ENCODE measurements at regions not wholly inside any gene's neighbourhood (a gene's known extent, or its start where the extent isn't known, plus 50 kb on each side); places are given as distances from the start of the nearest gene placed in this dataset.
A peak's percentile ranks its signal among the peaks of the same experiment; 100 is the strongest.

GRCh38 chr6:2545383-2546038 lies 205.2 kb downstream of the MYLK4 start:
- Mint-ChIP-seq H3K27ac (no peak overlapping the region), H3K4me1 (ENCODE audit: low read depth) (peaks cover 39% of the 10 kb centered on the region), H3K4me3 (no peak overlapping the region), H3K27me3 (ENCODE audit: insufficient read depth) (peaks cover 65% of the 10 kb centered on the region), H3K36me3 (ENCODE audit: low read depth) (peaks cover 10% of the 10 kb centered on the region), H3K9me3 (no peaks in the 10 kb centered on the region)
- intact Hi-C loops (cut with micrococcal nuclease) = no loop called here
- DNase-seq (ENCODE audit: low spot score) = no peak

DNA sequence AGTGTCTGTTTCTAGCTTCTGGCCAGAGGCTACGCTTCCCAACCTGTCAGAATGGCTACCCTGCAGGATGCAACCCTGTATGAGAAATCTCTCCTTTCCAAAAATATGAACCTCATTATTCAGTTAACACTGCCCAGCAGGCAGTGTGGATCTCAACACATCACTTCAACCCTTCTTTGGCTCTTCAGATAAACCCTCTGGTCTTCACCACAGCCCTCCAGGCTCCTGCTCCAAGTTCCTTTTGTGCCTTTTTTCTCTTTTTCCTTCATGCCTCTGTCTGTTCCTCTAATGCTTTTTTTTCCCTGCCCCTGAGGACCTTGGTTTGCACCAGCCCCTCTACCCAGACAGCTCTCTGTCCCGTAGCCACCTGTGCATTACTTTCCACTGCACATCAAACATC lies 207.4 kb downstream of the MYLK4 start:
- peaks cover 11% of the 10 kb centered on the region for H3K36me3 Mint-ChIP-seq (ENCODE audit: low read depth)
- peak overlapping the region; percentile 41 for H3K4me3 Mint-ChIP-seq
- intact Hi-C loops (cut with micrococcal nuclease) = loop anchor here (1.0 to 5.0 kb wide), 7 partner anchors 20 to 1861 kb away; partner anchors contain the start of gene WRNIP1
- H3K27ac Mint-ChIP-seq = peak overlapping the region; percentile 74
- DNase-seq (ENCODE audit: low spot score) = no peak
- peaks cover 39% of the 10 kb centered on the region for H3K4me1 Mint-ChIP-seq (ENCODE audit: low read depth)
- peaks cover 66% of the 10 kb centered on the region for H3K27me3 Mint-ChIP-seq (ENCODE audit: insufficient read depth)
- H3K9me3 Mint-ChIP-seq = no peaks in the 10 kb centered on the region

DNA sequence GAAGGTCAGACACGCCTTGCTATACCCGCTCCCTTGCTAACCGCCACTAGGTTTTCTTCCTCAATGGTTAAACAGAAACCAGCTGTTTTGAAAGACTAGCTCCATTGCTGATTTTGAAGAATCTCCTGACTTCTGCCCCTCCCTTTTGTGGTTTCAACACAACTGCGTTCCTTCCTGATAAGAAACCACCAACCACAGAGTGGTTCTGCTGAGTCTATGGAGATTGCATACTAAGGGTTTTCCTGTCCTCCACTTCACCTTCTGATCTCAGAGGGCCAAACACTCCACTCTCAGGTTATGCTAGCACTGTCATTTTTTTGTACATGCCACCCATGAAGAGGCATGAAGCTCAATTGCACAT lies 207.9 kb downstream of the MYLK4 start:
- peaks cover 11% of the 10 kb centered on the region for H3K36me3 Mint-ChIP-seq (ENCODE audit: low read depth)
- DNase-seq (ENCODE audit: low spot score) = peak; percentile 78
- H3K27ac Mint-ChIP-seq = peak overlapping the region; percentile 74
- H3K9me3 Mint-ChIP-seq = no peaks in the 10 kb centered on the region
- peaks cover 39% of the 10 kb centered on the region for H3K4me1 Mint-ChIP-seq (ENCODE audit: low read depth)
- peak overlapping the region; percentile 41 for H3K4me3 Mint-ChIP-seq
- peaks cover 66% of the 10 kb centered on the region for H3K27me3 Mint-ChIP-seq (ENCODE audit: insufficient read depth)
- intact Hi-C loops (cut with micrococcal nuclease) = loop anchor here (1.0 to 5.0 kb wide), 7 partner anchors 20 to 1861 kb away; partner anchors contain the start of gene WRNIP1

DNA sequence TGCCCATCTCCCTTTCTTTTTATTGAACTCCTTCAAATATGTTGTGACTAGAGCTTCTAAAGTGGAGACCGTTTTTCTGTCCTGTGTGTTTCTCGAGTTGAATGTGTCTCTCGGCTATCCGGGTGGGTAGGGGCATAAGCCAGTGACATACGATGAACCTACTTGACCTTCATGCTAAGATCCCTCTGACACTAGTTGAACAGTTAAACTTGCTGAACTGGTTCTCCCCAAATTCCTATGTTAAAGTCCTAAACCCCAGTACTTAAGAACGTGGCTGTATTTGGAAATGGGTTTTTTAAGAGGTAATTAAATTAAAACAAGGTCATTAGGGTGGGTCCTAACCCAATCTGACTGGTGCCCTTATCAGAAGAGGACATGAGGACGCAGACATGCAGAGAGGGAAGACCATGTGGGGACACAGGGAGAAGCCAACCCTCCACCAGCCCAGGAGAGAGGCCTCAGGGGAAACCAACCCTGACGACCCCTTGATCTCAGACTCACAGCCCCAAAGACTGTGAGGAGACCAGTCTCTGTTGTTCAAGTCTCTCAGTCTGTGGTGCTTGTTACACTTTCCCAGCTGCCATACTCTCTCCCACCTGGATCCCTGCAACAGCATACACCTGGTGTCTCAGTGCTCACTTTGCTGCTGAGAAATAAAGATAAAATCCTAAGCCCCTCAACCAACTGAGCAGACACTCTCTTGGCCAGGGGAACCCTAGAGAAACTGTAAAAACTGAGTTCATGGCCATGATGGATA lies 208.4 kb downstream of the MYLK4 start:
- Mint-ChIP-seq H3K27ac (peak overlapping the region; percentile 74), H3K36me3 (ENCODE audit: low read depth) (peaks cover 11% of the 10 kb centered on the region), H3K27me3 (ENCODE audit: insufficient read depth) (peaks cover 66% of the 10 kb centered on the region), H3K4me1 (ENCODE audit: low read depth) (peaks cover 35% of the 10 kb centered on the region), H3K9me3 (no peaks in the 10 kb centered on the region), H3K4me3 (peak overlapping the region; percentile 41)
- no peak for DNase-seq (ENCODE audit: low spot score)
- intact Hi-C loops (cut with micrococcal nuclease) = loop anchor here (2.0 to 5.0 kb wide), 6 partner anchors 90 to 1860 kb away; partner anchors contain the start of gene WRNIP1

- H3K27ac Mint-ChIP-seq = no peak overlapping the region
- DNase-seq (ENCODE audit: low spot score) = no peak
- peaks cover 26% of the 10 kb centered on the region for H3K4me1 Mint-ChIP-seq (ENCODE audit: low read depth)
- intact Hi-C loops (cut with micrococcal nuclease) = no loop called here
- H3K27me3 Mint-ChIP-seq (ENCODE audit: insufficient read depth) = peaks cover 83% of the 10 kb centered on the region
- no peaks in the 10 kb centered on the region for H3K9me3 Mint-ChIP-seq
- H3K4me3 Mint-ChIP-seq = no peak overlapping the region
- peaks cover 6% of the 10 kb centered on the region for H3K36me3 Mint-ChIP-seq (ENCODE audit: low read depth)
These were observed 214.3 kb downstream of the MYLK4 start for GRCh38 chr6:2536451-2536850.

GRCh38 chr6:2535506-2535905 lies 215.2 kb downstream of the MYLK4 start:
- peaks cover 1% of the 10 kb centered on the region for H3K36me3 Mint-ChIP-seq (ENCODE audit: low read depth)
- H3K27ac Mint-ChIP-seq = no peak overlapping the region
- no peak overlapping the region for H3K4me3 Mint-ChIP-seq
- no peaks in the 10 kb centered on the region for H3K9me3 Mint-ChIP-seq
- H3K27me3 Mint-ChIP-seq (ENCODE audit: insufficient read depth) = peaks cover 85% of the 10 kb centered on the region
- H3K4me1 Mint-ChIP-seq (ENCODE audit: low read depth) = peaks cover 20% of the 10 kb centered on the region
- intact Hi-C loops (cut with micrococcal nuclease) = no loop called here
- DNase-seq (ENCODE audit: low spot score) = no peak

GRCh38 chr6:2534406-2535042 lies 216.2 kb downstream of the MYLK4 start:
- no peak for DNase-seq (ENCODE audit: low spot score)
- H3K4me1 Mint-ChIP-seq (ENCODE audit: low read depth) = peaks cover 20% of the 10 kb centered on the region
- no peak overlapping the region for H3K4me3 Mint-ChIP-seq
- intact Hi-C loops (cut with micrococcal nuclease) = loop anchor here (5.0 kb wide), 1 partner anchor 33 kb away; no protein-coding TSS in a partner anchor
- no peak overlapping the region for H3K27ac Mint-ChIP-seq
- H3K36me3 Mint-ChIP-seq (ENCODE audit: low read depth) = no peaks in the 10 kb centered on the region
- H3K9me3 Mint-ChIP-seq = peaks cover 4% of the 10 kb centered on the region
- peaks cover 87% of the 10 kb centered on the region for H3K27me3 Mint-ChIP-seq (ENCODE audit: insufficient read depth)

- H3K4me1 Mint-ChIP-seq (ENCODE audit: low read depth) = peaks cover 20% of the 10 kb centered on the region
- DNase-seq (ENCODE audit: low spot score) = no peak
- H3K27ac Mint-ChIP-seq = no peak overlapping the region
- H3K9me3 Mint-ChIP-seq = peaks cover 4% of the 10 kb centered on the region
- no peaks in the 10 kb centered on the region for H3K36me3 Mint-ChIP-seq (ENCODE audit: low read depth)
- peaks cover 77% of the 10 kb centered on the region for H3K27me3 Mint-ChIP-seq (ENCODE audit: insufficient read depth)
- intact Hi-C loops (cut with micrococcal nuclease) = loop anchor here (5.0 kb wide), 1 partner anchor 36 kb away; no protein-coding TSS in a partner anchor
- no peak overlapping the region for H3K4me3 Mint-ChIP-seq
These were observed 219.1 kb downstream of the MYLK4 start for GRCh38 chr6:2531426-2532215.

GRCh38 chr6:2529211-2529719 lies 221.5 kb downstream of the MYLK4 start:
- Mint-ChIP-seq H3K36me3 (ENCODE audit: low read depth) (no peaks in the 10 kb centered on the region), H3K9me3 (peaks cover 15% of the 10 kb centered on the region), H3K4me1 (ENCODE audit: low read depth) (peaks cover 12% of the 10 kb centered on the region), H3K4me3 (no peak overlapping the region), H3K27ac (no peak overlapping the region), H3K27me3 (ENCODE audit: insufficient read depth) (peaks cover 60% of the 10 kb centered on the region)
- intact Hi-C loops (cut with micrococcal nuclease) = no loop called here
- no peak for DNase-seq (ENCODE audit: low spot score)

DNA sequence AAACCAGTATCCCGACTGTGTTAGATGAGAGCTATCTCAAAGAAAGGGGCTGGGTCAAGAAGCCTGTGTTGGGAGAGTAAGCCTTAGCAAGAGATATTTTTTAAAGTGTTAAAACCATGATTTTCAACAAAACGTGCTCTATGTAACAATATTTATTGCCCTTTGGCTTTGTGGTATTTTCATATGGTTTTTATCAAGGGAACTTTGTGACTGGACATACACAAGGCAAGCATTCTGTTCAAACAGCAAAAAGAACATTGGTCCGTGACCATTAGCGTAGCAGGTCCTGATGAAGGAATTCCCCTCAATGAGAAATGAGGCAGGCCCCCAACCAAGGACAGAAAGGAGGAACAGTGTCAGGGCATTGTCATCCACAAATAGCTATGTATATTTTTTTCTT lies 222.6 kb downstream of the MYLK4 start:
- peaks cover 11% of the 10 kb centered on the region for H3K4me1 Mint-ChIP-seq (ENCODE audit: low read depth)
- intact Hi-C loops (cut with micrococcal nuclease) = no loop called here
- H3K27ac Mint-ChIP-seq = no peak overlapping the region
- peaks cover 50% of the 10 kb centered on the region for H3K27me3 Mint-ChIP-seq (ENCODE audit: insufficient read depth)
- peaks cover 25% of the 10 kb centered on the region for H3K9me3 Mint-ChIP-seq
- no peak overlapping the region for H3K4me3 Mint-ChIP-seq
- H3K36me3 Mint-ChIP-seq (ENCODE audit: low read depth) = no peaks in the 10 kb centered on the region
- no peak for DNase-seq (ENCODE audit: low spot score)

- peaks cover 7% of the 10 kb centered on the region for H3K36me3 Mint-ChIP-seq (ENCODE audit: low read depth)
- peaks cover 43% of the 10 kb centered on the region for H3K27me3 Mint-ChIP-seq (ENCODE audit: insufficient read depth)
These were observed 224.0 kb downstream of the MYLK4 start for GRCh38 chr6:2526766-2527165.

GRCh38 chr6:2524090-2524489 lies 226.6 kb downstream of the MYLK4 start:
- Mint-ChIP-seq H3K9me3 (peaks cover 41% of the 10 kb centered on the region), H3K4me1 (ENCODE audit: low read depth) (peaks cover 13% of the 10 kb centered on the region), H3K4me3 (no peak overlapping the region), H3K27me3 (ENCODE audit: insufficient read depth) (peaks cover 30% of the 10 kb centered on the region), H3K27ac (no peak overlapping the region), H3K36me3 (ENCODE audit: low read depth) (peaks cover 7% of the 10 kb centered on the region)
- intact Hi-C loops (cut with micrococcal nuclease) = no loop called here
- DNase-seq (ENCODE audit: low spot score) = no peak

More at GRCh38 chr6:2526766-2527165, 224.0 kb downstream of the MYLK4 start:
- no peak for DNase-seq (ENCODE audit: low spot score)
- H3K9me3 Mint-ChIP-seq = peaks cover 37% of the 10 kb centered on the region
- intact Hi-C loops (cut with micrococcal nuclease) = no loop called here
- H3K4me3 Mint-ChIP-seq = no peak overlapping the region
- no peak overlapping the region for H3K27ac Mint-ChIP-seq
- peaks cover 17% of the 10 kb centered on the region for H3K4me1 Mint-ChIP-seq (ENCODE audit: low read depth)

Data from activated T-helper 1 cell treated with anti-CD3 and anti-CD28 coated beads, Interleukin-12 subunit alpha, Interleukin-12 subunit beta, Interleukin-2, Interleukin-4 antibody, amounts not matched to agents 30 ng/mL and 10 ng/mL and 1 ng/mL, durations not matched to agents 14 hours and 24 hours and 36 hours (primary cell).